GM12875 (cell line): ENCODE measurements at regions not wholly inside any gene's neighbourhood (a gene's known extent, or its start where the extent isn't known, plus 50 kb on each side); places are given as distances from the start of the nearest gene placed in this dataset.
A peak's percentile ranks its signal among the peaks of the same experiment; 100 is the strongest.

Experiments used
- H3K4me3 ChIP-seq: one replicate; pipeline ENCODE4 v1.5.1; 2011; ENCODE audit warnings: low read depth, low read length, control low read depth
- CTCF ChIP-seq: IDR thresholded peaks from 2 replicates; pipeline ENCODE4 v1.5.1; 2011; ENCODE audit warnings: low read depth, mild to moderate bottlenecking, control low read depth, inconsistent platforms, low read length, moderate library complexity, borderline replicate concordance; ENCODE audit not compliant: insufficient read depth

GRCh38 chr9:110143485-110143884 lies 64.5 kb downstream of the C9orf152 start:
- no peak overlapping the region for H3K4me3 ChIP-seq
- TF ChIP-seq CTCF, result no peak

GRCh38 chr9:110143950-110144545 lies 63.9 kb downstream of the C9orf152 start:
- no peak for TF ChIP-seq CTCF
- H3K4me3 ChIP-seq, result no peak overlapping the region

DNA sequence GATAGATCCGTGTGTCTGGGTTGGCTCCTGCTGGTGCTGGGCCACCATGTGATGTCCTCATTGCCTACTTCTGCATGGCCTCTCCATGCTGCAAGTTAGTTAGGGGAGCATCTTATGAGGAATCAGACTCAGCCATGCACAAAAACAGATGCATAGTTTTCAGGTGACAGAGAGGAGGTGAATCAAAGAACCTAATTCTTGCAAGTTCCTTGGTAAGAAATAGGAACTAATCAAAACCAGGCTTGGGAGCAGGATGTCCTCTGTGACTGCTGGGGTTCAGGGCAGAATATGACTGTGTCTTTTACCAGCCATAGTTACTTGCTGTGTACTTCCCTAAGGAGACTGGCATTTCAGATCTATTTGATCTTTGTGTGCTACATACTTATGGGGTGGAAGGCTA lies 61.6 kb downstream of the C9orf152 start:
- H3K4me3 ChIP-seq, result no peak overlapping the region
- no peak for TF ChIP-seq CTCF

DNA sequence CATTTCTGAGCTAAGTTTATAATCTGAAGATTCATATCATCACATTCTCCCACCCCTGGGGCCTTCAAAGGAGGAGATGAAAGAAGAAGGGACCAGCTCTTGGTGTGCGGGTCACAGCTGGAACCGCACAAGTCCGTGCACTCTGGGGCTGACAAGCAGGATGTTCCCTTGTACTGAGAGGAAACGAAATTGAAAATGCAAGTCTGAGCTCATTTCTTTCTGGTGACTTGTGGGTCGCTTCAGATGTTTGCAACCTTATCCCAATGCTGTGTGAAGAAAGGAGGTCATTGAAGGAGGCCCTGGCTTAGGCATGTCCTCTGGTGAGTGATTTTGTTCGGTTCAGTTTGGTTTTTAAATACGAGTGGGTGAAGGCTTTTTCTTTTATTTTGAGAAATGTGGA lies 59.6 kb downstream of the C9orf152 start:
- no peak for TF ChIP-seq CTCF

GRCh38 chr9:110148891-110149290 lies 59.1 kb downstream of the C9orf152 start:
- peak overlapping the region; percentile 51 for H3K4me3 ChIP-seq
- no peak for TF ChIP-seq CTCF

More for the DNA sequence above, 59.6 kb downstream of the C9orf152 start:
- peak overlapping the region; percentile 51 for H3K4me3 ChIP-seq
